Liver (tissue), 3 donors: ENCODE measurements at regions not wholly inside any gene's neighbourhood (a gene's known extent, or its start where the extent isn't known, plus 50 kb on each side); places are given as distances from the start of the nearest gene placed in this dataset.

Experiments used
- CTCF ChIP-seq: fragments of 150-350 bp; IDR thresholded peaks from 2 replicates; pipeline ENCODE4 v1.5.1; 2017; ENCODE audit warnings: improper control_type of control experiment, low read depth, low read length; ENCODE audit not compliant: missing input control
- HNF4A ChIP-seq, 2 donors: conservative IDR thresholded peaks; 2 replicates each; pipeline ENCODE4 v1.6.1; 2016; ENCODE audit warnings: antibody characterized with exemption in 2 of 2, mild to moderate bottlenecking in 2 of 2
- HNF4G ChIP-seq: IDR thresholded peaks from 2 replicates; pipeline ENCODE4 v1.6.1; 2016; ENCODE audit warnings: antibody characterized with exemption
- donor health status: healthy.
- donor health status: healthy.

- TF ChIP-seq CTCF (no peak), HNF4G (no peak), HNF4A (conservative IDR thresholded peaks at IDR 0.05) (no peak)
Observed at GRCh38 chr10:53076948-53077347, 304.4 kb upstream of the MBL2 start.
